K562 (cell line): ENCODE measurements at regions not wholly inside any gene's neighbourhood (a gene's known extent, or its start where the extent isn't known, plus 50 kb on each side); places are given as distances from the start of the nearest gene placed in this dataset.

Experiments used
- ATAC-seq: fragments of 200-7000 bp; cut with Tn5 transposase; 3 replicates; pipeline ENCODE4 v1.9.1; 2020; ENCODE audit warnings: moderate library complexity
- BruUV-seq: library from RNA; stranded (reverse); fragments of 400-500 nt; replicated peaks from 2 replicates; lab custom pipeline; 2021; lab: Mats Ljungman, UMichigan
- CTCF ChIA-PET: fragments of 300-600 bp; formaldehyde crosslinking; extraction: SDS; loops from one replicate; lab custom pipeline; 2021; ENCODE audit warnings: low intra/inter-chr PET ratio; lab: Yijun Ruan, JAX
- POLR2A ChIA-PET: fragments of 300-600, 350-650 bp; sonication (Branson Sonifier 250); formaldehyde crosslinking; extraction: SDS; loops from one replicate; lab custom pipeline; 2021; ENCODE audit warnings: antibody characterized with exemption, inconsistent platforms; lab: Yijun Ruan, JAX
- DNase-seq, 4 experiments: peaks; one replicate each; pipeline versions ENCODE4 v3.0.0 to v3.0.0-alpha.2; 2011 to 2018; ENCODE audit warnings: low spot score in 3 of 4, mixed read lengths in 3 of 4; ENCODE audit errors: extremely low read depth in 1 of 4
- FAIRE-seq: peaks from 2 replicates; lab custom pipeline; 2011; peaks lifted over from hg19 to GRCh38; lab: Jason Lieb, UNC
- H2AFZ ChIP-seq: 2 replicates; pipeline ENCODE4 v1.6.0; 2011; ENCODE audit warnings: low read depth, low read length, control low read depth, inconsistent platforms
- H3K27ac ChIP-seq: fragments of 200-600 bp; 3 replicates; pipeline ENCODE4 v1.8.0; 2011; ENCODE audit warnings: low read depth, mild to moderate bottlenecking, control low read depth, inconsistent platforms, low read length, moderate library complexity, mixed read lengths; ENCODE audit errors: extremely low read depth
- H3K27me3 ChIP-seq, 2 experiments: fragments of 300-600 bp in 1 of 2; 2 replicates in 1 of 2; 3 replicates in 1 of 2; pipeline versions ENCODE4 v1.6.0 to v1.8.0; 2011; ENCODE audit warnings: inconsistent platforms in 2 of 2, low read length in 2 of 2, mild to moderate bottlenecking in 1 of 2, mixed read lengths in 1 of 2, moderate library complexity in 1 of 2; ENCODE audit not compliant: control insufficient read depth in 2 of 2, insufficient read depth in 2 of 2
- H3K36me3 ChIP-seq: fragments of 300-600 bp; 3 replicates; pipeline ENCODE4 v1.8.0; 2011; ENCODE audit warnings: mild to moderate bottlenecking, low read length, inconsistent platforms; ENCODE audit not compliant: control insufficient read depth, insufficient read depth
- H3K4me1 ChIP-seq, 2 experiments: fragments of 200-600 bp in 1 of 2; replicated peaks in 1 of 2; 2 replicates in 1 of 2; 3 replicates in 1 of 2; pipeline versions ENCODE4 v1.5.1 to v1.8.0; 2011; ENCODE audit warnings: inconsistent platforms in 2 of 2, low read length in 2 of 2, mild to moderate bottlenecking in 1 of 2, mixed read lengths in 1 of 2, moderate library complexity in 1 of 2; ENCODE audit not compliant: control insufficient read depth in 2 of 2, insufficient read depth in 2 of 2
- H3K4me2 ChIP-seq: 2 replicates; pipeline ENCODE4 v1.6.1; 2011; ENCODE audit warnings: low read length, control low read depth, inconsistent platforms, mixed read lengths; ENCODE audit not compliant: insufficient read depth
- H3K4me3 ChIP-seq: fragments of 200-600 bp; sonication (generic), shearing (Covaris generic); 2 replicates; pipeline ENCODE4 v1.5.1; 2016; ENCODE audit warnings: control low read depth, inconsistent platforms
- H3K79me2 ChIP-seq: fragments of 200-600 bp; 3 replicates; pipeline ENCODE4 v1.8.0; 2011; ENCODE audit warnings: low read length, inconsistent platforms; ENCODE audit not compliant: control insufficient read depth, insufficient read depth
- H3K9ac ChIP-seq, 2 experiments: 2 replicates each; pipeline versions ENCODE4 v1.6.0 to v1.6.1; 2011; ENCODE audit warnings: low read depth in 2 of 2, low read length in 2 of 2, control low read depth in 1 of 2, inconsistent platforms in 1 of 2, mild to moderate bottlenecking in 1 of 2, mixed read lengths in 1 of 2; ENCODE audit not compliant: insufficient read depth in 1 of 2
- H3K9me1 ChIP-seq: one replicate; pipeline ENCODE4 v1.6.0; 2011; ENCODE audit warnings: inconsistent platforms, mild to moderate bottlenecking, low read length, moderate library complexity; ENCODE audit not compliant: control insufficient read depth, insufficient read depth
- H3K9me3 ChIP-seq: replicated peaks from 2 replicates; pipeline ENCODE4 v1.5.1; 2011; ENCODE audit warnings: low read depth, low read length, inconsistent platforms; ENCODE audit not compliant: control insufficient read depth, insufficient read depth
- H4K20me1 ChIP-seq: replicated peaks from 2 replicates; pipeline ENCODE4 v1.6.1; 2011; ENCODE audit warnings: low read length, inconsistent platforms, mixed read lengths; ENCODE audit not compliant: control insufficient read depth, insufficient read depth
- CREB3L1 ChIP-seq: fragments of 450-650 bp; IDR thresholded peaks from 2 replicates; pipeline ENCODE4 v1.6.1; 2014; ENCODE audit warnings: low read depth, mild to moderate bottlenecking, moderate library complexity, borderline replicate concordance
- HMGN3 ChIP-seq: IDR thresholded peaks from 2 replicates; pipeline ENCODE4 v1.6.1; 2011; ENCODE audit warnings: borderline replicate concordance, low read depth, mild to moderate bottlenecking, mixed read lengths, low read length; ENCODE audit not compliant: insufficient read length; ENCODE audit errors: extremely low read depth
- IRF9 ChIP-seq: fragments of 450-650 bp; IDR thresholded peaks from 2 replicates; pipeline ENCODE4 v1.6.1; 2016; ENCODE audit warnings: missing biosample characterization, missing genetic modification characterization
- KAT7 ChIP-seq: sonication (generic); formaldehyde crosslinking; IDR thresholded peaks from 2 replicates; pipeline ENCODE4 v1.8.0; 2022; ENCODE audit warnings: missing genetic modification reagents, mild to moderate bottlenecking, borderline replicate concordance
- MCM5 ChIP-seq: fragments of 450-650 bp; IDR thresholded peaks from 2 replicates; pipeline ENCODE4 v1.6.1; 2016; ENCODE audit warnings: low read depth
- MCM7 ChIP-seq, 2 experiments: fragments of 450-650 bp; IDR thresholded peaks; 2 replicates each; pipeline ENCODE4 v1.6.1; 2016 to 2018
- MEF2A ChIP-seq: IDR thresholded peaks from 2 replicates; pipeline ENCODE4 v1.6.1; 2011; ENCODE audit warnings: low read depth, mild to moderate bottlenecking, low read length, moderate library complexity; ENCODE audit not compliant: control insufficient read depth
- NCOR1 ChIP-seq: fragments of 450-650 bp; IDR thresholded peaks from 2 replicates; pipeline ENCODE4 v1.6.1; 2016; ENCODE audit warnings: mild to moderate bottlenecking, moderate library complexity
- NKRF ChIP-seq: fragments of 450-650 bp; IDR thresholded peaks from 2 replicates; pipeline ENCODE4 v1.6.1; 2016; ENCODE audit warnings: borderline replicate concordance
- RAD51 ChIP-seq: fragments of 450-650 bp; IDR thresholded peaks from 2 replicates; pipeline ENCODE4 v1.7.1; 2016; ENCODE audit warnings: low read depth, mild to moderate bottlenecking, borderline replicate concordance
- RBFOX2 ChIP-seq: fragments of 200-400 bp; formaldehyde crosslinking; IDR thresholded peaks from 2 replicates; pipeline ENCODE4 v1.6.1; 2017; ENCODE audit warnings: low read depth, mild to moderate bottlenecking, low read length, moderate library complexity
- SNAPC5 ChIP-seq: fragments of 250-450 bp; sonication (Bioruptor Pico); IDR thresholded peaks from 2 replicates; pipeline ENCODE4 v1.8.0; 2021; ENCODE audit warnings: moderate library complexity, mild to moderate bottlenecking, inconsistent platforms
- SPI1 ChIP-seq: IDR thresholded peaks from 2 replicates; pipeline ENCODE4 v1.6.1; 2011; ENCODE audit warnings: low read depth, low read length, control low read depth, borderline replicate concordance
- ZNF121 ChIP-seq: sonication (generic); formaldehyde crosslinking; conservative IDR thresholded peaks from 2 replicates; pipeline ENCODE4 v1.8.0; 2022; ENCODE audit warnings: missing genetic modification reagents
- in situ Hi-C: fragments of 300-500 bp; cut with MboI; formaldehyde crosslinking; loops from 4 replicates; pipeline ENCODE4 v1.15.0; 2018; ENCODE audit warnings: inconsistent platforms, mixed read lengths
- intact Hi-C: fragments of 100-400 bp; cut with micrococcal nuclease; formaldehyde crosslinking; loops from 2 replicates; pipeline ENCODE4 v1.14.2; 2022

- no peak for TF ChIP-seq MCM5
- TF ChIP-seq KAT7 = no peak
- no peak for TF ChIP-seq HMGN3
- no peak for TF ChIP-seq RBFOX2
- TF ChIP-seq RAD51 = no peak
- TF ChIP-seq IRF9 (tag) = no peak
- no peak for TF ChIP-seq SNAPC5 (CRISPR knock-in tag)
- no peak for TF ChIP-seq MEF2A
- no peak for TF ChIP-seq MCM7 (IDR thresholded peaks at IDR 0.05)
- no peak for TF ChIP-seq ZNF121
- no peak for TF ChIP-seq CREB3L1
- TF ChIP-seq NCOR1 = no peak
- TF ChIP-seq NKRF = no peak
- no peak for TF ChIP-seq SPI1
- no peak overlapping the region for H3K27ac ChIP-seq
- no peaks in the 10 kb centered on the region for H3K36me3 ChIP-seq
- no peak for DNase-seq
- H3K9me3 ChIP-seq = no peaks in the 10 kb centered on the region
- H3K4me2 ChIP-seq = no peak overlapping the region
- no peaks in the 10 kb centered on the region for H3K27me3 ChIP-seq
- in situ Hi-C loops = no loop called here
- H3K4me3 ChIP-seq = no peak overlapping the region
- peak overlapping the region; percentile 55; the same call in 1 of the 2 replicates for H2AFZ ChIP-seq
- no peaks in the 10 kb centered on the region for H4K20me1 ChIP-seq
- H3K9me1 ChIP-seq = no peaks in the 10 kb centered on the region
- ATAC-seq = no peak
- ChIA-PET CTCF (no interaction called here), POLR2A (no interaction called here)
- FAIRE-seq = no peak
- H3K4me1 ChIP-seq = no peaks in the 10 kb centered on the region
- H3K9ac ChIP-seq = no peak overlapping the region
- no TSS peak for BruUV-seq
- no peaks in the 10 kb centered on the region for H3K79me2 ChIP-seq
- intact Hi-C loops = loop anchor here (5.0 kb wide), 1 partner anchor 97 kb away; no protein-coding TSS in a partner anchor
Measured at GRCh38 chr7:18225067-18225466, 197.4 kb upstream of the PRPS1L1 start.
